Omental fat pad (tissue), 3 donors: ENCODE measurements at regions not wholly inside any gene's neighbourhood (a gene's known extent, or its start where the extent isn't known, plus 50 kb on each side); places are given as distances from the start of the nearest gene placed in this dataset.
"Not testable (repeated sequence)": the region's sequence is repeated elsewhere in the genome, so short reads cannot be mapped to it uniquely, and the experiment has no call there.

ENCODE experiments used
- ATAC-seq: fragments of 150-250 bp; one replicate; pipeline ENCODE4 v1.9.1; 2016; ENCODE audit warnings: mild to moderate bottlenecking, moderate library complexity; ENCODE audit not compliant: low FRiP score
- DNase-seq: peaks from one replicate; pipeline ENCODE4 v3.0.0-alpha.2; 2019; ENCODE audit warnings: low spot score
- CTCF ChIP-seq, 3 donors: fragments of 450-650 bp; IDR thresholded peaks; one replicate each; pipeline ENCODE4 v1.5.1; 2016 to 2017; ENCODE audit warnings: antibody characterized with exemption in 3 of 3, mild to moderate bottlenecking in 3 of 3, moderate library complexity in 2 of 3

DNA sequence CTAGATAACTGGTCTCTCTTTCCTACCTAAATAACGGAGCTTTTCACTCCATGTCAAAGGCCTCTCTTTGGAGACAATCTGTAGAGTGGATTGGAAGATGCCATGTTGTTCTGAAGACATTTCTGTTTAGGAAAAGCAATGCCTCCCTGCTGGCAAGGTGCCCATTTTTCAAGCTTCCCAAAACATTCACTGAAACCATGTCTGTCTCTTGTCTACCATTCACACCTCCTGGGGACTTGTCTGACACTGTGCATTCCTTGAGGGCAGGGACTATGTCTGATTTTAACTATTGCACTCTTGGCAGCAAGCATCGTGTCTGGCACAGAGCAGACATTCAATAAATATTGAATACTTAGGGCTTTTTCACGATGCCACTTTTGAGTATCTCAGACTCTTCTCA lies 528.9 kb upstream of the NRP1 start:
- no peak for TF ChIP-seq CTCF (IDR thresholded peaks at IDR 0.05)
- no peak for DNase-seq
- ATAC-seq = no peak

DNA sequence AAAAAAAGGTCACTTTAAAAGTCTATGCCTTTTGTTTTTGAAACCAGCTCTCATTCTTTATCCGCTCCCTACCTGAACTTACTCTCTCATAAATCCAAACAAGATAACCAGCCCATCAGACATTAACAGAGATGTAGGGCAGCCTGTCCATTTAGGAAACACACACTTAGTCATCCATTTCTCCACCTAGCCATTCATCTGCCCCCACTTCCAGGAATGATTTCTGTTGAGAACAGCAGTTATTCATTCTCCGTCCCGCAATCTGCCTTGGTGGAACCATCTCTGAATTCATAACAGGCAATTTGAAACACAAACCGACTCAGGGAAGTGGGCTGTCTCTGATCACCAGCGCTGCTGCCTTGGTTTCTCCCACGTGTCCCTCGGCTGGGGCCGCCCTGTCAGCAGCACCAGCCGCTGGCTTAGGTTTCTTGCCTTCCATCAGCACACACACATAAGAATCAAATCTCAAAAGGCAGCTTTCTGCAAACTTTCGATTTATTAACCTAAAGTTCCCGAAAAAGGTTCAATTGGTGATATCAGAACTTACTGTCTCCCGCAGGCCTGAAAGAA lies 528.2 kb upstream of the NRP1 start:
- ATAC-seq = no peak
- DNase-seq = no peak
- no peak for TF ChIP-seq CTCF (IDR thresholded peaks at IDR 0.05)

GRCh38 chr10:33861833-33862232 lies 527.4 kb upstream of the NRP1 start:
- no peak for ATAC-seq
- TF ChIP-seq CTCF (IDR thresholded peaks at IDR 0.05) = no peak
- DNase-seq = no peak

GRCh38 chr10:33861016-33861704 lies 526.7 kb upstream of the NRP1 start:
- no peak for ATAC-seq
- TF ChIP-seq CTCF (IDR thresholded peaks at IDR 0.05) = no peak
- DNase-seq = no peak

DNA sequence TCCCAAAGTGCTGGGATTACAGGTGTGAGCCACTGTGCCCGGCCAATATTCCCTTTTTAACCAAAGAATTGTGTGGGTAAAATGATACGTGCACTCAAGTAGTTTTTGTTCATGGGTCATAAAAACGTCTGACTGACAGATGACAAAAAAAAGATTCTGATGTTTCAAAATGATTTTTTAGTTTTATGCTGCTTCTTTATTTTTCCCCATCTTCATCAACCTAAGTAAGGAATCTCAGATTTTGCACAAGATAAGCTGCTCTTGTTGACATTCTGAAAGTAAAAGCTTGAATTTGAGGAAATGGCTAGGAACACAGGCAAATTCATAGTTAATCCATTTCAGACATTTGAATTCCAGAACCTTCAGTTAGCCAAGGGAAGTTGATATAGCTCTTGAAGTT lies 526.1 kb upstream of the NRP1 start:
- ATAC-seq (no peak), DNase-seq (no peak)
- no peak for TF ChIP-seq CTCF (IDR thresholded peaks at IDR 0.05)

DNA sequence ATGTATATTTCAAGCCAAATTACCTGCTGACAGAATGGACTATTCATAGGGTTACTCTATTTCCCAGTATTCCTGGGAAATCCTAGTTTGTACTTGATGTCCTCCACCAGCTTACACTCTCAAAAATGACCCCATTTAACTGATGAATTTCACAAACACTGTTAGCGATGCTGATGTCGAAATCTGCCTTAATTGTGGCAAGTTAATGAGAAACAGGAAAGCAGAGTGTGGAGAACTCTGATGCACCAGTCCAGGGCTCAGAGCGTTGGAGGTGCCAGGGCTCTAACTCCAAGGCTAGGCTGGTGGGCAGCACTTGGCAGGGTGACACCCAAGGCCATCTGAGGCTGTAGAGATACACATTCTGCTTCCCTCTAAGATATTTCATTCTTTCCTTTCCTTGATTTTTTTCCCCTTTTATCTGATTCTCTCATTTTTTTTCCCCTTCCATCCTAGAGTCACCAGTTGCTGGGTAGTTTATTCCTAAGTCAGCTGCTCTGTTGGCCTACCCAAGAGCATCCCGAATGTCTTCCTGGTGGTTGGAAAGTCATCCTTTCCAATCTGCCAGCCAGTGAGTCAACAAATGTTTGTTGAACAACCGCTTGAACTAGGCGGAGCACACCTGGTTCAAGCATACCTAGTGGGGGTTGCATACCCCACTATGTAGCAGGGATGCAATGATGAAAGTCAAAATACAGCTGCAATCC lies 525.0 kb upstream of the NRP1 start:
- no peak for TF ChIP-seq CTCF (IDR thresholded peaks at IDR 0.05)
- DNase-seq (no peak), ATAC-seq (no peak)

- DNase-seq = no peak
- ATAC-seq = no peak
- TF ChIP-seq CTCF (IDR thresholded peaks at IDR 0.05) = no peak
Observed at GRCh38 chr10:33858326-33858725, 523.9 kb upstream of the NRP1 start.

DNA sequence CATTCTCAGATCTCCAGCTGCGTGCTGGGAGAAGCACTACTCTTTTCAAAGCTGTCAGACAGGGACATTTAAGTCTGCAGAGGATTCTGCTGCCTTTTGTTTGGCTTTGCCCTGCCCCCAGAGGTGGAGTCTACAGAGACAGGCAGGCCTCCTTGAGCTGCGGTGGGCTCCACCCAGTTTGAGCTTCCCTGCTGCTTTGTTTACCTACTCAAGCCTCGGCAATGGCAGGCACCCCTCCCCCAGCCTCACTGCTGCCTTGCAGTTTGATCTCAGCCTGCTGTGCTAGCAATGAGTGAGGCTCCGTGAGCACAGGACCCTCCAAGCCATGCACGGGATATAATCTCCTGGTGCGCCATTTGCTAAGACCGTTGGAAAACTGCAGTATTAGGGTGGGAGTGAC lies 518.8 kb upstream of the NRP1 start:
- not testable (repeated sequence) for ATAC-seq, DNase-seq
